ENCODE measurements at regions not wholly inside any gene's neighbourhood (a gene's known extent, or its start where the extent isn't known, plus 50 kb on each side); places are given as distances from the start of the nearest gene placed in this dataset.

- ChIA-PET POLR2A (no interaction called here), CTCF (ENCODE audit: low intra/inter-chr PET ratio, low total read pairs) (no interaction called here)
- Histone ChIP-seq H3K4me2 (ENCODE audit: low read depth, low read length) (no peak overlapping the region), H2AFZ (ENCODE audit: low read length) (no peak overlapping the region), H3K9me3 (ENCODE audit: low read length) (peaks cover 18% of the 10 kb centered on the region; the same call in 1 of the 2 replicates), H3K27ac (ENCODE audit: extremely low read length, insufficient read depth, low read length) (no peak overlapping the region), H3K79me2 (ENCODE audit: insufficient read depth, low read length) (no peaks in the 10 kb centered on the region), H3K4me3 (replicated peaks in 1 of 3; ENCODE audit: insufficient read depth in 1 of 3, low read depth in 2 of 3, low read length in 3 of 3) (no peak overlapping the region), H3K4me1 (ENCODE audit: insufficient read depth, low read length) (no peaks in the 10 kb centered on the region), H3K36me3 (replicated peaks in 1 of 2; ENCODE audit: control insufficient read depth in 1 of 2, insufficient read depth in 2 of 2, low read length in 2 of 2) (no peaks in the 10 kb centered on the region), H4K20me1 (ENCODE audit: insufficient read depth, low read length) (no peaks in the 10 kb centered on the region), H3K27me3 (ENCODE audit: control insufficient read depth in 1 of 2, insufficient read depth in 2 of 2, low read length in 2 of 2) (no peaks in the 10 kb centered on the region), H3K9ac (ENCODE audit: insufficient read depth, low read depth, low read length) (no peak overlapping the region)
- TF ChIP-seq ZNF331 (CRISPR knock-in tag; IDR thresholded peaks at IDR 0.05) (peak; percentile 86), PREB (CRISPR knock-in tag; IDR thresholded peaks at IDR 0.05) (no peak)
- WGBS (ENCODE audit: low lambda C conversion rate), result 0% methylated on average over 1 of the region's 1 CpG
- intact Hi-C loops (cut with micrococcal nuclease; ENCODE audit: unreplicated experiment) (no loop called here), in situ Hi-C loops (cut with HindIII; ENCODE audit: extremely low pct_ligation_motif_present, low pct_unique_long_range_greater_than_20kb) (no loop called here)
- no TSS peak for BruUV-seq (replicated peaks)
- FAIRE-seq (no peak), ATAC-seq (no peak), DNase-seq (ENCODE audit: low spot score) (no peak)
These were observed 574.1 kb downstream of the HAO1 start for GRCh38 chr20:7366189-7366588.

GRCh38 chr20:7371518-7372163 is 568.6 kb downstream of the HAO1 start:
- ATAC-seq (no peak), FAIRE-seq (no peak), DNase-seq (ENCODE audit: low spot score) (no peak)
- Histone ChIP-seq H3K4me1 (ENCODE audit: insufficient read depth, low read length) (no peaks in the 10 kb centered on the region), H3K9me3 (ENCODE audit: low read length) (no peaks in the 10 kb centered on the region), H3K27ac (ENCODE audit: extremely low read length, insufficient read depth, low read length) (no peak overlapping the region), H3K79me2 (ENCODE audit: insufficient read depth, low read length) (no peaks in the 10 kb centered on the region), H3K36me3 (replicated peaks in 1 of 2; ENCODE audit: control insufficient read depth in 1 of 2, insufficient read depth in 2 of 2, low read length in 2 of 2) (no peaks in the 10 kb centered on the region), H3K4me2 (ENCODE audit: low read depth, low read length) (no peak overlapping the region), H2AFZ (ENCODE audit: low read length) (no peak overlapping the region), H3K9ac (ENCODE audit: insufficient read depth, low read depth, low read length) (no peak overlapping the region), H3K27me3 (ENCODE audit: control insufficient read depth in 1 of 2, insufficient read depth in 2 of 2, low read length in 2 of 2) (no peaks in the 10 kb centered on the region), H3K4me3 (replicated peaks in 1 of 3; ENCODE audit: insufficient read depth in 1 of 3, low read depth in 2 of 3, low read length in 3 of 3) (no peak overlapping the region), H4K20me1 (ENCODE audit: insufficient read depth, low read length) (no peaks in the 10 kb centered on the region)
- WGBS (ENCODE audit: low lambda C conversion rate), result 7% methylated on average over 3 of the region's 3 CpGs
- CTCF ChIA-PET (ENCODE audit: low intra/inter-chr PET ratio, low total read pairs), result no interaction called here
- BruUV-seq (replicated peaks), result no TSS peak
- no peak for TF ChIP-seq SMAD3 (CRISPR knock-in tag; IDR thresholded peaks at IDR 0.05)
- TF ChIP-seq EZH2 (conservative IDR thresholded peaks at IDR 0.05; ENCODE audit: low read depth, low read length), result no peak
- no peak for TF ChIP-seq CREM (IDR thresholded peaks at IDR 0.05)
- no peak for TF ChIP-seq CREM (CRISPR knock-in tag; IDR thresholded peaks at IDR 0.05)
- no peak for TF ChIP-seq MEF2D (CRISPR knock-in tag; IDR thresholded peaks at IDR 0.05)
- no peak for TF ChIP-seq ZNF724P (CRISPR knock-in tag; IDR thresholded peaks at IDR 0.05; ENCODE audit: borderline replicate concordance)
- TF ChIP-seq MBD4 (IDR thresholded peaks at IDR 0.05; ENCODE audit: borderline replicate concordance, low read length), result no peak
- TF ChIP-seq MTF1 (CRISPR knock-in tag; IDR thresholded peaks at IDR 0.05), result no peak
- no peak for TF ChIP-seq DRAP1 (CRISPR knock-in tag; IDR thresholded peaks at IDR 0.05)
- POLR2A ChIA-PET, result no interaction called here
- in situ Hi-C loops (cut with HindIII; ENCODE audit: extremely low pct_ligation_motif_present, low pct_unique_long_range_greater_than_20kb) (loop anchor here (10.0 kb wide), 1 partner anchor 257 kb away; no protein-coding TSS in a partner anchor), intact Hi-C loops (cut with micrococcal nuclease; ENCODE audit: unreplicated experiment) (loop anchor here (10.0 kb wide), 1 partner anchor 1847 kb away; no protein-coding TSS in a partner anchor)
